Fibroblast of skin of right quadriceps (primary cell): ENCODE measurements at regions not wholly inside any gene's neighbourhood (a gene's known extent, or its start where the extent isn't known, plus 50 kb on each side); places are given as distances from the start of the nearest gene placed in this dataset.
"Not testable (repeated sequence)": the region's sequence is repeated elsewhere in the genome, so short reads cannot be mapped to it uniquely, and the experiment has no call there.

Source experiments
- DNase-seq: peaks from one replicate; pipeline ENCODE4 v3.0.0-alpha.2; 2013

- no peak for DNase-seq
Measured at GRCh38 chr3:65303431-65303830, 615.6 kb upstream of the ADAMTS9 start.

- DNase-seq: no peak
Measured at GRCh38 chr3:65291448-65292125, 603.8 kb upstream of the ADAMTS9 start.

GRCh38 chr3:65288776-65289175, 601.0 kb upstream of the ADAMTS9 start:
- DNase-seq: no peak

- no peak for DNase-seq
Measured at GRCh38 chr3:65285956-65286355, 598.2 kb upstream of the ADAMTS9 start.

- DNase-seq: no peak
Measured at GRCh38 chr3:65284961-65285360, 597.2 kb upstream of the ADAMTS9 start.

GRCh38 chr3:65284546-65284945, 596.7 kb upstream of the ADAMTS9 start:
- no peak for DNase-seq

- DNase-seq: no peak
Measured at GRCh38 chr3:65279225-65279782, 591.5 kb upstream of the ADAMTS9 start.

GRCh38 chr3:65277798-65278197, 590.0 kb upstream of the ADAMTS9 start:
- DNase-seq: no peak

- no peak for DNase-seq
Measured at GRCh38 chr3:65276551-65276950, 588.8 kb upstream of the ADAMTS9 start.

GRCh38 chr3:65268426-65268825, 580.6 kb upstream of the ADAMTS9 start:
- peak; percentile 16 for DNase-seq

- DNase-seq: peak; percentile 6
Measured at GRCh38 chr3:65265942-65266590, 578.3 kb upstream of the ADAMTS9 start.

- DNase-seq: no peak
Measured at GRCh38 chr3:65265511-65265910, 577.7 kb upstream of the ADAMTS9 start.

GRCh38 chr3:65262548-65262947, 574.7 kb upstream of the ADAMTS9 start:
- no peak for DNase-seq

GRCh38 chr3:65259946-65260345, 572.1 kb upstream of the ADAMTS9 start:
- DNase-seq: no peak

GRCh38 chr3:65252914-65253313, 565.1 kb upstream of the ADAMTS9 start:
- not testable (repeated sequence) for DNase-seq

GRCh38 chr3:65252266-65252665, 564.5 kb upstream of the ADAMTS9 start:
- no peak for DNase-seq

GRCh38 chr3:65251375-65251774, 563.6 kb upstream of the ADAMTS9 start:
- DNase-seq: no peak

GRCh38 chr3:65246561-65246960, 558.8 kb upstream of the ADAMTS9 start:
- DNase-seq: no peak

- peak; percentile 27 for DNase-seq
Measured at GRCh38 chr3:65245133-65246063, 557.6 kb upstream of the ADAMTS9 start.

- no peak for DNase-seq
Measured at GRCh38 chr3:65240366-65240765, 552.6 kb upstream of the ADAMTS9 start.

GRCh38 chr3:65238652-65239051, 550.9 kb upstream of the ADAMTS9 start:
- DNase-seq: no peak

GRCh38 chr3:65234499-65234898, 546.7 kb upstream of the ADAMTS9 start:
- no peak for DNase-seq

- DNase-seq: no peak
Measured at GRCh38 chr3:65233561-65233960, 545.8 kb upstream of the ADAMTS9 start.
